ENCODE measurements at regions not wholly inside any gene's neighbourhood (a gene's known extent, or its start where the extent isn't known, plus 50 kb on each side); places are given as distances from the start of the nearest gene placed in this dataset.
"Not testable (repeated sequence)": the region's sequence is repeated elsewhere in the genome, so short reads cannot be mapped to it uniquely, and the experiment has no call there.

- H3K9me3 ChIP-seq (ENCODE audit: control extremely low read depth in 1 of 5, control insufficient read depth in 4 of 5, insufficient read depth in 2 of 5, low read depth in 1 of 5, low read length in 4 of 5) = no peaks in the 10 kb centered on the region
- no peaks in the 10 kb centered on the region for H3K4me1 ChIP-seq (ENCODE audit: control extremely low read depth in 1 of 4, control insufficient read depth in 4 of 4, insufficient read depth in 4 of 4, low read length in 3 of 4)
- no peak overlapping the region for H3K4me3 ChIP-seq (ENCODE audit: control insufficient read depth in 1 of 7, extremely low read depth in 1 of 7, insufficient read depth in 4 of 7, low read depth in 2 of 7, low read length in 6 of 7)
- DNase-seq = no peak
- ChIA-PET POLR2A (no interaction called here), CTCF (no interaction called here)
- no peak overlapping the region for H3K27ac ChIP-seq (ENCODE audit: insufficient read depth in 1 of 2, low read depth in 1 of 2, low read length in 2 of 2, poor library complexity in 1 of 2, severe bottlenecking in 2 of 2)
- no peaks in the 10 kb centered on the region for H3K36me3 ChIP-seq (ENCODE audit: control insufficient read depth in 4 of 4, insufficient read depth in 4 of 4, low read length in 3 of 4)
- H3K27me3 ChIP-seq (replicated peaks in 2 of 5; ENCODE audit: control insufficient read depth in 4 of 5, insufficient read depth in 5 of 5, low read length in 4 of 5) = no peaks in the 10 kb centered on the region
Measured at GRCh38 chr6:93639126-93639525, 219.8 kb upstream of the EPHA7 start.

GRCh38 chr6:93636987-93637664 lies 217.8 kb upstream of the EPHA7 start:
- 97% methylated on average over 29 of the region's 38 CpGs for WGBS (ENCODE audit: insufficient coverage)
- POLR2A ChIA-PET; H3K36me3 ChIP-seq (ENCODE audit: control insufficient read depth in 4 of 4, insufficient read depth in 4 of 4, low read length in 3 of 4); DNase-seq; CTCF ChIA-PET; H3K4me1 ChIP-seq (ENCODE audit: control extremely low read depth in 1 of 4, control insufficient read depth in 4 of 4, insufficient read depth in 4 of 4, low read length in 3 of 4); H3K9me3 ChIP-seq (ENCODE audit: control extremely low read depth in 1 of 5, control insufficient read depth in 4 of 5, insufficient read depth in 2 of 5, low read depth in 1 of 5, low read length in 4 of 5); H3K4me3 ChIP-seq (ENCODE audit: control insufficient read depth in 1 of 7, extremely low read depth in 1 of 7, insufficient read depth in 4 of 7, low read depth in 2 of 7, low read length in 6 of 7); H3K27me3 ChIP-seq (replicated peaks in 2 of 5; ENCODE audit: control insufficient read depth in 4 of 5, insufficient read depth in 5 of 5, low read length in 4 of 5); H3K27ac ChIP-seq (ENCODE audit: insufficient read depth in 1 of 2, low read depth in 1 of 2, low read length in 2 of 2, poor library complexity in 1 of 2, severe bottlenecking in 2 of 2): not testable (repeated sequence)

- CTCF ChIA-PET = no interaction called here
- no peaks in the 10 kb centered on the region for H3K27me3 ChIP-seq (replicated peaks in 2 of 5; ENCODE audit: control insufficient read depth in 4 of 5, insufficient read depth in 5 of 5, low read length in 4 of 5)
Measured at GRCh38 chr6:93624408-93624807, 205.0 kb upstream of the EPHA7 start.

DNA sequence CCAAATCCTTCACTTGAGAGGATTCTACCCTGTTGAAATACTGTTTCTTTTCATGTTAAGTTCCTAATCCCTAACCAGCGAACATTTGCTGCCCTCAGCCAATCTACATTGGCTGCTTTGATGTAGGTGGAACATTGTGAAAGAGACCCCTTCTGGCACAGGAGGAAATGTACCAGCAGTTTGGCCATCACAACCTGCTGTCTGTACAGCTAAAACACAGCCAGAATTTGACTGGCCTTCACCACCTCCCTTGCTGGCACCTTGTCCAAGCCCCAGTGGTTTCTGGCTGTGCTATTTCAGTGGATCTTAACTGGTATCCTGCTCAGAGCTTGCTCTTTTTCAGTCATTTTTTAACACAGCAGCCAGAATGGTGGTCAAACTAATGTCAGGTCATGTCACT lies 202.1 kb upstream of the EPHA7 start:
- H3K9me3 ChIP-seq (ENCODE audit: control extremely low read depth in 1 of 5, control insufficient read depth in 4 of 5, insufficient read depth in 2 of 5, low read depth in 1 of 5, low read length in 4 of 5) = peaks cover 0 to 1% (median 0%) of the 10 kb centered on the region in 5 experiments
- no peak overlapping the region for H3K4me3 ChIP-seq (ENCODE audit: control insufficient read depth in 1 of 7, extremely low read depth in 1 of 7, insufficient read depth in 4 of 7, low read depth in 2 of 7, low read length in 6 of 7)
- H3K4me1 ChIP-seq (ENCODE audit: control extremely low read depth in 1 of 4, control insufficient read depth in 4 of 4, insufficient read depth in 4 of 4, low read length in 3 of 4) = no peaks in the 10 kb centered on the region
- DNase-seq = no peak
- no peaks in the 10 kb centered on the region for H3K36me3 ChIP-seq (ENCODE audit: control insufficient read depth in 4 of 4, insufficient read depth in 4 of 4, low read length in 3 of 4)
- H3K27me3 ChIP-seq (replicated peaks in 2 of 5; ENCODE audit: control insufficient read depth in 4 of 5, insufficient read depth in 5 of 5, low read length in 4 of 5) = no peaks in the 10 kb centered on the region
- no peak overlapping the region for H3K27ac ChIP-seq (ENCODE audit: insufficient read depth in 1 of 2, low read depth in 1 of 2, low read length in 2 of 2, poor library complexity in 1 of 2, severe bottlenecking in 2 of 2)
- 80% methylated on average over 1 of the region's 1 CpG for WGBS (ENCODE audit: insufficient coverage)
- CTCF ChIA-PET = no interaction called here
- POLR2A ChIA-PET = no interaction called here

More at GRCh38 chr6:93624408-93624807, 205.0 kb upstream of the EPHA7 start:
- Histone ChIP-seq H3K27ac (ENCODE audit: insufficient read depth in 1 of 2, low read depth in 1 of 2, low read length in 2 of 2, poor library complexity in 1 of 2, severe bottlenecking in 2 of 2) (no peak overlapping the region), H3K36me3 (ENCODE audit: control insufficient read depth in 4 of 4, insufficient read depth in 4 of 4, low read length in 3 of 4) (no peaks in the 10 kb centered on the region), H3K9me3 (ENCODE audit: control extremely low read depth in 1 of 5, control insufficient read depth in 4 of 5, insufficient read depth in 2 of 5, low read depth in 1 of 5, low read length in 4 of 5) (no peaks in the 10 kb centered on the region), H3K4me1 (ENCODE audit: control extremely low read depth in 1 of 4, control insufficient read depth in 4 of 4, insufficient read depth in 4 of 4, low read length in 3 of 4) (no peaks in the 10 kb centered on the region), H3K4me3 (ENCODE audit: control insufficient read depth in 1 of 7, extremely low read depth in 1 of 7, insufficient read depth in 4 of 7, low read depth in 2 of 7, low read length in 6 of 7) (no peak overlapping the region)
- no peak for DNase-seq
- 100% methylated on average over 2 of the region's 3 CpGs for WGBS (ENCODE audit: insufficient coverage)
- POLR2A ChIA-PET = no interaction called here

DNA sequence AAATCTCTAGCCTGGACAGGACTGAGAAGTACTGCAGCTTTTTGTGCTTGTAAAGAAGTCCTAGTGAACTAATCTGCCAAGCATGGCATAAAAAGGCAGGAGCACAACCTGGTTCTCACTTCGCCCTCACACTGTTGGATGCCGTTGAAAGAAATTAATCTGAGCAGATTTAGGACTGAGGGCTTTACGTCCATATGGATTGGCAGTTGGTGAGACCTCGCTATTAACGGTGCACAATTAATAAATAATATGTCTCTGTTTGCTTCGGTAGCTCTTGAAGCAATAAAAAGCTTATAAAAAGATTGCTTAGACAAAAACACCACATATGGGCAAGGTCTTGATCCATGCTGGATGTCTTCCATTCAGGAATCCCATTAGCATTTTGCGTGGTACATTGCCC lies 185.6 kb upstream of the EPHA7 start:
- Histone ChIP-seq H3K9me3 (ENCODE audit: control extremely low read depth in 1 of 5, control insufficient read depth in 4 of 5, insufficient read depth in 2 of 5, low read depth in 1 of 5, low read length in 4 of 5) (no peaks in the 10 kb centered on the region), H3K27ac (ENCODE audit: insufficient read depth in 1 of 2, low read depth in 1 of 2, low read length in 2 of 2, poor library complexity in 1 of 2, severe bottlenecking in 2 of 2) (no peak overlapping the region), H3K36me3 (ENCODE audit: control insufficient read depth in 4 of 4, insufficient read depth in 4 of 4, low read length in 3 of 4) (no peaks in the 10 kb centered on the region), H3K27me3 (replicated peaks in 2 of 5; ENCODE audit: control insufficient read depth in 4 of 5, insufficient read depth in 5 of 5, low read length in 4 of 5) (no peaks in the 10 kb centered on the region), H3K4me3 (ENCODE audit: control insufficient read depth in 1 of 7, extremely low read depth in 1 of 7, insufficient read depth in 4 of 7, low read depth in 2 of 7, low read length in 6 of 7) (no peak overlapping the region), H3K4me1 (ENCODE audit: control extremely low read depth in 1 of 4, control insufficient read depth in 4 of 4, insufficient read depth in 4 of 4, low read length in 3 of 4) (no peaks in the 10 kb centered on the region)
- DNase-seq = no peak
- CTCF ChIA-PET = no interaction called here
- 95% methylated on average over 4 of the region's 7 CpGs for WGBS (ENCODE audit: insufficient coverage)
- POLR2A ChIA-PET = no interaction called here

GRCh38 chr6:93592417-93592816 lies 173.1 kb upstream of the EPHA7 start:
- Histone ChIP-seq H3K27me3 (replicated peaks in 2 of 5; ENCODE audit: control insufficient read depth in 4 of 5, insufficient read depth in 5 of 5, low read length in 4 of 5) (no peaks in the 10 kb centered on the region), H3K9me3 (ENCODE audit: control extremely low read depth in 1 of 5, control insufficient read depth in 4 of 5, insufficient read depth in 2 of 5, low read depth in 1 of 5, low read length in 4 of 5) (peaks cover 0 to 1% (median 0%) of the 10 kb centered on the region in 5 experiments), H3K36me3 (ENCODE audit: control insufficient read depth in 4 of 4, insufficient read depth in 4 of 4, low read length in 3 of 4) (no peaks in the 10 kb centered on the region), H3K4me1 (ENCODE audit: control extremely low read depth in 1 of 4, control insufficient read depth in 4 of 4, insufficient read depth in 4 of 4, low read length in 3 of 4) (no peaks in the 10 kb centered on the region), H3K4me3 (ENCODE audit: control insufficient read depth in 1 of 7, extremely low read depth in 1 of 7, insufficient read depth in 4 of 7, low read depth in 2 of 7, low read length in 6 of 7) (no peak overlapping the region), H3K27ac (ENCODE audit: insufficient read depth in 1 of 2, low read depth in 1 of 2, low read length in 2 of 2, poor library complexity in 1 of 2, severe bottlenecking in 2 of 2) (no peak overlapping the region)
- DNase-seq = no peak
- ChIA-PET POLR2A (no interaction called here), CTCF (no interaction called here)
- no CpG with 5 or more reads among the region's 1 CpG for WGBS (ENCODE audit: insufficient coverage)

DNA sequence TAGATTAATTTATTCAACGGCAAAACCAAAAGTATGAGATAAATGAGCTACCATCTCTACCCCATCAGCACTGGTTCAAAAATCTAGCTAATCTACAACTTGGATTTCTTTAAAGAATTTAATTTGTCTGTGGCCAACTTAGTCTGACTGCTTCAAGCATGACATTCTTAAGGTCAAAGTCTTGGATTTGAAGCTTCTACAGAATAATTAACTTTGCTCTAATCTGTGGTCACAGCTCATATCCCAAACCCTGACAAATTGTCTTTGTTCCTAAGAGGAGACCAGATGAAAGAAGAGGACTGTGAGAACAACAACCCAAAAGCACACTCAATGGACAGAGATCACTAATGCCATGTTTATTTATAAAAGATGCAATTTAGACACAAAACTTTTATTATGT lies 166.9 kb upstream of the EPHA7 start:
- no peak overlapping the region for H3K27ac ChIP-seq (ENCODE audit: insufficient read depth in 1 of 2, low read depth in 1 of 2, low read length in 2 of 2, poor library complexity in 1 of 2, severe bottlenecking in 2 of 2)
- POLR2A ChIA-PET = no interaction called here
- H3K27me3 ChIP-seq (replicated peaks in 2 of 5; ENCODE audit: control insufficient read depth in 4 of 5, insufficient read depth in 5 of 5, low read length in 4 of 5) = no peaks in the 10 kb centered on the region
- CTCF ChIA-PET = no interaction called here
- peaks cover 0 to 1% (median 0%) of the 10 kb centered on the region in 5 experiments for H3K9me3 ChIP-seq (ENCODE audit: control extremely low read depth in 1 of 5, control insufficient read depth in 4 of 5, insufficient read depth in 2 of 5, low read depth in 1 of 5, low read length in 4 of 5)
- WGBS (ENCODE audit: insufficient coverage) = no CpG with 5 or more reads among the region's 1 CpG
- no peak for DNase-seq
- no peak overlapping the region for H3K4me3 ChIP-seq (ENCODE audit: control insufficient read depth in 1 of 7, extremely low read depth in 1 of 7, insufficient read depth in 4 of 7, low read depth in 2 of 7, low read length in 6 of 7)
- no peaks in the 10 kb centered on the region for H3K36me3 ChIP-seq (ENCODE audit: control insufficient read depth in 4 of 4, insufficient read depth in 4 of 4, low read length in 3 of 4)
- H3K4me1 ChIP-seq (ENCODE audit: control extremely low read depth in 1 of 4, control insufficient read depth in 4 of 4, insufficient read depth in 4 of 4, low read length in 3 of 4) = no peaks in the 10 kb centered on the region

Measured in common myeloid progenitor, CD34-positive (primary cell).